ENCODE measurements at regions not wholly inside any gene's neighbourhood (a gene's known extent, or its start where the extent isn't known, plus 50 kb on each side); places are given as distances from the start of the nearest gene placed in this dataset.

DNA sequence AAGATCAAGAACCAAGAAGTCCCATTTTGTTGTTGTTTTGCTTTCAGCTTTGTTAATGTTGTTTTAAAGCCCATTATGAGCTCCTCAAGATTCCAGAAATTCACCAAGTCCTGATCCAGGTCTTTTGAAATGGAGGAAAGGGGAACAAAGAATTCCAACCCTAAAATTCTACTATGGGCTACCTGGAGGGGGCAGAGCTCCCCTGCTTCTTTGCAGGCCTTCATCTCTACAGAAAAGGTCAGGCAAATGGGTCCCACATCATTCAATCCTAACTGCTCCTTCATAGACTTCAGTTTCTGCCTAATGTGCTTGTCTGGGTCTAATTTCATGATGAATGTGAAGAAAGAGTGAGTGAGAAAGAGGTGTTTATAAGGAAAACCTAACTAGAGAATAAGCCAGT lies 375.5 kb downstream of the TOX3 start:
- Histone ChIP-seq H3K27ac (ENCODE audit: insufficient read depth, low read depth, low read length) (no peak overlapping the region), H2AFZ (ENCODE audit: low read depth, low read length) (no peak overlapping the region), H3K4me2 (ENCODE audit: insufficient read depth, low read length) (no peak overlapping the region), H3K4me1 (ENCODE audit: control insufficient read depth, extremely low read depth, insufficient read depth, low read length) (no peaks in the 10 kb centered on the region), H3K36me3 (ENCODE audit: control insufficient read depth in 2 of 2, extremely low read depth in 1 of 2, insufficient read depth in 2 of 2, low read length in 2 of 2) (no peaks in the 10 kb centered on the region), H3K9me1 (replicated peaks; ENCODE audit: control insufficient read depth, extremely low read depth, insufficient read depth, low read length) (no peaks in the 10 kb centered on the region), H3K9me3 (replicated peaks; ENCODE audit: control insufficient read depth, insufficient read depth, low read length) (peaks cover 5% of the 10 kb centered on the region), H3K4me3 (replicated peaks in 1 of 3; ENCODE audit: insufficient read depth in 1 of 3, low read depth in 1 of 3, low read length in 3 of 3) (no peak overlapping the region), H4K20me1 (replicated peaks; ENCODE audit: control insufficient read depth, extremely low read depth, insufficient read depth, low read length) (no peaks in the 10 kb centered on the region), H3K79me2 (ENCODE audit: control insufficient read depth, insufficient read depth, low read length) (no peaks in the 10 kb centered on the region), H3K9ac (replicated peaks; ENCODE audit: extremely low read depth, insufficient read depth, low read length) (no peak overlapping the region), H3K27me3 (ENCODE audit: control insufficient read depth in 2 of 2, insufficient read depth in 2 of 2, low read length in 2 of 2) (no peaks in the 10 kb centered on the region)
- dilution Hi-C loops (cut with MboI; ENCODE audit: extremely low pct_ligation_motif_present, low sequenced_read_pairs) (no loop called here), intact Hi-C loops (cut with micrococcal nuclease) (no loop called here)
- FAIRE-seq, result no peak
- BruUV-seq (replicated peaks), result no TSS peak
- TF ChIP-seq EZH2 (IDR thresholded peaks at IDR 0.05; ENCODE audit: borderline replicate concordance, low read depth, low read length, severe bottlenecking), result no peak
- no peak for TF ChIP-seq POLR2A (IDR thresholded peaks at IDR 0.05; ENCODE audit: low read depth, low read length)
- no peak for DNase-seq (ENCODE audit: low read depth, low spot score)
- CTCF ChIA-PET, result no interaction called here
- POLR2A ChIA-PET, result no interaction called here

DNA sequence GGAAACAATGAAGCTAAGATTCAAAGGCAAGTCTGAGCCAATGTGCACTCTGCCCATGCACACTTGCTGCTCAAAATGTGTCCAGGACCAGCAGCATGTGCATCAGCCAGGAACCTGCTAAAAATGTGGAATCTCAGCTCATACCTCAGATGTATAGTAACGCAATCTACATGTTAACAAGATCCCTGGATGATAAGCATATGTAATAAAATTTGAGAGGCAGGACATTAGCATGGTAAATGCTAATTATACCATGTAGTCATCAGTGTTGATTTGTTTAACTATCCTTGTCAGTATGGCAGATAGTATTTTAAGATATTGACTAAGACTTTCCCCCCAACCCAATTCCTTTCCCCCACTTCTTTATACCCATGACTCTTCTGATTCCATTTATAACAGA lies 379.6 kb downstream of the TOX3 start:
- no peak overlapping the region for H3K4me2 ChIP-seq (ENCODE audit: insufficient read depth, low read length)
- dilution Hi-C loops (cut with MboI; ENCODE audit: extremely low pct_ligation_motif_present, low sequenced_read_pairs) (no loop called here), intact Hi-C loops (cut with micrococcal nuclease) (no loop called here)
- H2AFZ ChIP-seq (ENCODE audit: low read depth, low read length), result no peak overlapping the region
- ChIA-PET CTCF (interaction anchor here (1.1 kb wide), 1 partner anchor 24 kb away, joined by 6 read pairs; no protein-coding TSS in a partner anchor), POLR2A (no interaction called here)
- H3K9ac ChIP-seq (replicated peaks; ENCODE audit: extremely low read depth, insufficient read depth, low read length), result no peak overlapping the region
- FAIRE-seq (no peak), DNase-seq (ENCODE audit: low read depth, low spot score) (no peak)
- no TSS peak for BruUV-seq (replicated peaks)
- no peaks in the 10 kb centered on the region for H3K4me1 ChIP-seq (ENCODE audit: control insufficient read depth, extremely low read depth, insufficient read depth, low read length)
- no peaks in the 10 kb centered on the region for H3K36me3 ChIP-seq (ENCODE audit: control insufficient read depth in 2 of 2, extremely low read depth in 1 of 2, insufficient read depth in 2 of 2, low read length in 2 of 2)
- no peaks in the 10 kb centered on the region for H3K79me2 ChIP-seq (ENCODE audit: control insufficient read depth, insufficient read depth, low read length)
- peaks cover 3% of the 10 kb centered on the region for H3K9me3 ChIP-seq (replicated peaks; ENCODE audit: control insufficient read depth, insufficient read depth, low read length)
- no peaks in the 10 kb centered on the region for H4K20me1 ChIP-seq (replicated peaks; ENCODE audit: control insufficient read depth, extremely low read depth, insufficient read depth, low read length)
- no peak overlapping the region for H3K4me3 ChIP-seq (replicated peaks in 1 of 3; ENCODE audit: insufficient read depth in 1 of 3, low read depth in 1 of 3, low read length in 3 of 3)
- no peaks in the 10 kb centered on the region for H3K9me1 ChIP-seq (replicated peaks; ENCODE audit: control insufficient read depth, extremely low read depth, insufficient read depth, low read length)
- no peak for TF ChIP-seq FOS (IDR thresholded peaks at IDR 0.05; ENCODE audit: borderline replicate concordance, insufficient read depth, low read length)
- TF ChIP-seq, protein P1, sequence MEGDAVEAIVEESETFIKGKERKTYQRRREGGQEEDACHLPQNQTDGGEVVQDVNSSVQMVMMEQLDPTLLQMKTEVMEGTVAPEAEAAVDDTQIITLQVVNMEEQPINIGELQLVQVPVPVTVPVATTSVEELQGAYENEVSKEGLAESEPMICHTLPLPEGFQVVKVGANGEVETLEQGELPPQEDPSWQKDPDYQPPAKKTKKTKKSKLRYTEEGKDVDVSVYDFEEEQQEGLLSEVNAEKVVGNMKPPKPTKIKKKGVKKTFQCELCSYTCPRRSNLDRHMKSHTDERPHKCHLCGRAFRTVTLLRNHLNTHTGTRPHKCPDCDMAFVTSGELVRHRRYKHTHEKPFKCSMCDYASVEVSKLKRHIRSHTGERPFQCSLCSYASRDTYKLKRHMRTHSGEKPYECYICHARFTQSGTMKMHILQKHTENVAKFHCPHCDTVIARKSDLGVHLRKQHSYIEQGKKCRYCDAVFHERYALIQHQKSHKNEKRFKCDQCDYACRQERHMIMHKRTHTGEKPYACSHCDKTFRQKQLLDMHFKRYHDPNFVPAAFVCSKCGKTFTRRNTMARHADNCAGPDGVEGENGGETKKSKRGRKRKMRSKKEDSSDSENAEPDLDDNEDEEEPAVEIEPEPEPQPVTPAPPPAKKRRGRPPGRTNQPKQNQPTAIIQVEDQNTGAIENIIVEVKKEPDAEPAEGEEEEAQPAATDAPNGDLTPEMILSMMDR (IDR thresholded peaks at IDR 0.05; ENCODE audit: extremely low read depth in 1 of 2, insufficient read depth in 1 of 2, low read depth in 1 of 2, low read length in 2 of 2), result no peak
- TF ChIP-seq, protein P2, sequence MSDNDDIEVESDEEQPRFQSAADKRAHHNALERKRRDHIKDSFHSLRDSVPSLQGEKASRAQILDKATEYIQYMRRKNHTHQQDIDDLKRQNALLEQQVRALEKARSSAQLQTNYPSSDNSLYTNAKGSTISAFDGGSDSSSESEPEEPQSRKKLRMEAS (IDR thresholded peaks at IDR 0.05; ENCODE audit: insufficient read depth, insufficient read length), result no peak
- no peak for TF ChIP-seq POLR2A (IDR thresholded peaks at IDR 0.05; ENCODE audit: low read depth, low read length)
- TF ChIP-seq EZH2 (IDR thresholded peaks at IDR 0.05; ENCODE audit: borderline replicate concordance, low read depth, low read length, severe bottlenecking), result no peak
- no peak for TF ChIP-seq MYC (IDR thresholded peaks at IDR 0.05; ENCODE audit: low read depth, low read length)
- TF ChIP-seq JUN (IDR thresholded peaks at IDR 0.05; ENCODE audit: borderline replicate concordance, insufficient read depth, insufficient read length, low read depth), result no peak
- no peak for TF ChIP-seq POLR2AphosphoS5 (IDR thresholded peaks at IDR 0.05; ENCODE audit: insufficient read depth, low read depth, low read length)
- no peak for TF ChIP-seq GATA2 (IDR thresholded peaks at IDR 0.05; ENCODE audit: insufficient read depth, insufficient read length, low read depth, low read length)
- H3K27ac ChIP-seq (ENCODE audit: insufficient read depth, low read depth, low read length), result no peak overlapping the region
- no peaks in the 10 kb centered on the region for H3K27me3 ChIP-seq (ENCODE audit: control insufficient read depth in 2 of 2, insufficient read depth in 2 of 2, low read length in 2 of 2)

Data from endothelial cell of umbilical vein (primary cell).